ENCODE measurements at regions not wholly inside any gene's neighbourhood (a gene's known extent, or its start where the extent isn't known, plus 50 kb on each side); places are given as distances from the start of the nearest gene placed in this dataset.

- Histone ChIP-seq H3K4me3 (no peak overlapping the region), H3K36me3 (ENCODE audit: insufficient read depth) (no peaks in the 10 kb centered on the region), H3K79me2 (replicated peaks; ENCODE audit: insufficient read depth) (no peaks in the 10 kb centered on the region), H4K20me1 (replicated peaks; ENCODE audit: insufficient read depth) (no peaks in the 10 kb centered on the region), H3K27ac (ENCODE audit: low read depth) (no peak overlapping the region), H3K4me2 (no peak overlapping the region), H2AFZ (no peak overlapping the region), H3K27me3 (ENCODE audit: insufficient read depth) (no peaks in the 10 kb centered on the region), H3K4me1 (ENCODE audit: insufficient read depth) (no peaks in the 10 kb centered on the region), H3K9me2 (ENCODE audit: insufficient read depth) (peaks cover 4% of the 10 kb centered on the region; the same call in 1 of the 2 replicates), H3F3A (replicated peaks; ENCODE audit: low read depth) (no peaks in the 10 kb centered on the region)
- no peaks in the 10 kb centered on the region for H3K9me3 Mint-ChIP-seq
- peaks cover 6% of the 10 kb centered on the region; the same call in 2 of the 3 replicates for H3K4me1 Mint-ChIP-seq
- no peak overlapping the region for H3K4me3 Mint-ChIP-seq
- H3K36me3 Mint-ChIP-seq (ENCODE audit: low read depth), result no peaks in the 10 kb centered on the region
- ATAC-seq (no peak), DNase-seq (ENCODE audit: low spot score) (no peak)
- peak overlapping the region; percentile 9; the same call in 1 of the 2 replicates for H3K27ac Mint-ChIP-seq
- TF ChIP-seq STAT1 (IDR thresholded peaks at IDR 0.05; ENCODE audit: unreplicated experiment) (no peak), EZH2phosphoT487 (IDR thresholded peaks at IDR 0.05; ENCODE audit: unreplicated experiment) (no peak), REST (IDR thresholded peaks at IDR 0.05; ENCODE audit: unreplicated experiment) (no peak), ZNF462 (CRISPR knock-in tag; IDR thresholded peaks at IDR 0.05) (no peak), JUNB (IDR thresholded peaks at IDR 0.05; ENCODE audit: unreplicated experiment) (no peak), EZH2 (IDR thresholded peaks at IDR 0.05; ENCODE audit: low read depth, unreplicated experiment) (no peak), ZNF114 (CRISPR knock-in tag; IDR thresholded peaks at IDR 0.05) (no peak), ZNF331 (CRISPR knock-in tag; IDR thresholded peaks at IDR 0.05; ENCODE audit: low read depth) (no peak), NANOG (IDR thresholded peaks at IDR 0.05; ENCODE audit: borderline replicate concordance) (no peak), POLR2AphosphoS5 (IDR thresholded peaks at IDR 0.05; ENCODE audit: low read depth) (no peak), CREB1 (CRISPR knock-in tag; IDR thresholded peaks at IDR 0.05; ENCODE audit: low read depth) (no peak), CTCF (conservative IDR thresholded peaks at IDR 0.05; ENCODE audit: low read depth in 2 of 2) (no peak), ETS1 (IDR thresholded peaks at IDR 0.05) (no peak)
- H3K27me3 Mint-ChIP-seq (ENCODE audit: insufficient read depth, low read depth, poor library complexity), result no peaks in the 10 kb centered on the region
Observed at GRCh38 chr14:53542732-53543131, 389.6 kb upstream of the DDHD1 start.

Data from GM23338 (cell line).